RCC 7860 (cell line): ENCODE measurements at regions not wholly inside any gene's neighbourhood (a gene's known extent, or its start where the extent isn't known, plus 50 kb on each side); places are given as distances from the start of the nearest gene placed in this dataset.
"Not testable (repeated sequence)": the region's sequence is repeated elsewhere in the genome, so short reads cannot be mapped to it uniquely, and the experiment has no call there.

Source experiments
- DNase-seq: peaks from one replicate; pipeline ENCODE4 v3.0.0-alpha.2; 2015; ENCODE audit warnings: low spot score
- FAIRE-seq: peaks from 2 replicates; lab custom pipeline; 2012; peaks lifted over from hg19 to GRCh38; lab: Jason Lieb, UNC

GRCh38 chr7:54111814-54112511 is 430.2 kb upstream of the VSTM2A start:
- FAIRE-seq: no peak

GRCh38 chr7:54112567-54112966 is 429.6 kb upstream of the VSTM2A start:
- no peak for DNase-seq
- FAIRE-seq: no peak

More at GRCh38 chr7:54111814-54112511, 430.2 kb upstream of the VSTM2A start:
- no peak for DNase-seq

- DNase-seq (no peak), FAIRE-seq (no peak)
Measured at GRCh38 chr7:54115028-54115763, 427.0 kb upstream of the VSTM2A start.

- no peak for DNase-seq
- FAIRE-seq: no peak
Measured at GRCh38 chr7:54116956-54117355, 425.2 kb upstream of the VSTM2A start.

GRCh38 chr7:54129035-54129434 is 413.1 kb upstream of the VSTM2A start:
- no peak for DNase-seq
- FAIRE-seq: no peak

- no peak for FAIRE-seq
- no peak for DNase-seq
Measured at GRCh38 chr7:54141576-54141975, 400.6 kb upstream of the VSTM2A start.

- FAIRE-seq: no peak
- no peak for DNase-seq
Measured at GRCh38 chr7:54145716-54146115, 396.5 kb upstream of the VSTM2A start.

GRCh38 chr7:54153462-54153861 is 388.7 kb upstream of the VSTM2A start:
- FAIRE-seq (no peak), DNase-seq (no peak)

- FAIRE-seq (no peak), DNase-seq (no peak)
Measured at GRCh38 chr7:54159088-54159487, 383.1 kb upstream of the VSTM2A start.

GRCh38 chr7:54161621-54162020 is 380.6 kb upstream of the VSTM2A start:
- no peak for FAIRE-seq
- no peak for DNase-seq

GRCh38 chr7:54166419-54166818 is 375.8 kb upstream of the VSTM2A start:
- FAIRE-seq (no peak), DNase-seq (no peak)

- DNase-seq (no peak), FAIRE-seq (no peak)
Measured at GRCh38 chr7:54179321-54180029, 362.7 kb upstream of the VSTM2A start.

GRCh38 chr7:54180796-54181195 is 361.4 kb upstream of the VSTM2A start:
- no peak for FAIRE-seq
- DNase-seq: no peak

GRCh38 chr7:54183055-54183454 is 359.1 kb upstream of the VSTM2A start:
- FAIRE-seq: no peak

GRCh38 chr7:54186336-54186735 is 355.8 kb upstream of the VSTM2A start:
- no peak for FAIRE-seq
- DNase-seq: no peak

More at GRCh38 chr7:54183055-54183454, 359.1 kb upstream of the VSTM2A start:
- DNase-seq: no peak

GRCh38 chr7:54187886-54188685 is 354.1 kb upstream of the VSTM2A start:
- DNase-seq (no peak), FAIRE-seq (no peak)

- DNase-seq: no peak
- no peak for FAIRE-seq
Measured at GRCh38 chr7:54188843-54189242, 353.3 kb upstream of the VSTM2A start.

- no peak for DNase-seq
- FAIRE-seq: no peak
Measured at GRCh38 chr7:54189330-54189729, 352.8 kb upstream of the VSTM2A start.

- FAIRE-seq (no peak), DNase-seq (no peak)
Measured at GRCh38 chr7:54201501-54201900, 340.7 kb upstream of the VSTM2A start.

- FAIRE-seq (no peak), DNase-seq (no peak)
Measured at GRCh38 chr7:54215424-54215823, 326.8 kb upstream of the VSTM2A start.

- DNase-seq, FAIRE-seq: not testable (repeated sequence)
Measured at GRCh38 chr7:54226030-54226429, 316.1 kb upstream of the VSTM2A start.
